Panc1 (cell line): ENCODE measurements at regions not wholly inside any gene's neighbourhood (a gene's known extent, or its start where the extent isn't known, plus 50 kb on each side); places are given as distances from the start of the nearest gene placed in this dataset.
"Not testable (repeated sequence)": the region's sequence is repeated elsewhere in the genome, so short reads cannot be mapped to it uniquely, and the experiment has no call there.

Experiments used
- ATAC-seq: fragments of 200-7000 bp; cut with Tn5 transposase; 2 replicates; pipeline ENCODE4 v1.9.1; 2020; ENCODE audit warnings: mild to moderate bottlenecking, moderate library complexity
- BruUV-seq: library from RNA; stranded (reverse); fragments of 400-500 nt; replicated peaks from 2 replicates; lab custom pipeline; 2021; lab: Mats Ljungman, UMichigan
- CTCF ChIA-PET: fragments of 300-600 bp; sonication (Branson Sonifier 250); formaldehyde crosslinking; loops from one replicate; lab custom pipeline; 2022; ENCODE audit warnings: antibody characterized with exemption; lab: Charles Lee
- POLR2A ChIA-PET: fragments of 300-600 bp; sonication (Branson Sonifier 250); formaldehyde crosslinking; loops from one replicate; lab custom pipeline; 2022; ENCODE audit warnings: antibody characterized with exemption; lab: Charles Lee
- DNase-seq: peaks from one replicate; pipeline ENCODE4 v3.0.0-alpha.2; 2010; ENCODE audit warnings: low read depth, low spot score
- H3K27ac ChIP-seq: 2 replicates; pipeline ENCODE4 v1.5.1; 2011; ENCODE audit warnings: mild to moderate bottlenecking, low read length, inconsistent platforms
- H3K27me3 ChIP-seq: fragments of 200-500 bp; sonication (Bioruptor generic); 2 replicates; pipeline ENCODE4 v1.6.0; 2014; ENCODE audit warnings: low read length, inconsistent platforms; ENCODE audit not compliant: control insufficient read depth, insufficient read depth
- H3K36me3 ChIP-seq: fragments of 200-500 bp; sonication (Bioruptor generic); 2 replicates; pipeline ENCODE4 v1.5.1; 2014; ENCODE audit warnings: inconsistent platforms, mild to moderate bottlenecking, low read length, moderate library complexity; ENCODE audit not compliant: control insufficient read depth, insufficient read depth
- H3K4me1 ChIP-seq: 2 replicates; pipeline ENCODE4 v1.5.1; 2011; ENCODE audit warnings: inconsistent platforms, mild to moderate bottlenecking, low read length, moderate library complexity; ENCODE audit not compliant: control insufficient read depth, insufficient read depth
- H3K4me3 ChIP-seq, 2 experiments: 2 replicates each; pipeline ENCODE4 v1.5.1; 2011 to 2012; ENCODE audit warnings: low read depth in 2 of 2, low read length in 2 of 2, mild to moderate bottlenecking in 2 of 2, inconsistent platforms in 1 of 2, moderate library complexity in 1 of 2
- H3K9me3 ChIP-seq: fragments of 200-500 bp; sonication (Bioruptor generic); 2 replicates; pipeline ENCODE4 v1.5.1; 2014; ENCODE audit warnings: low read depth, mild to moderate bottlenecking, inconsistent platforms, low read length, moderate library complexity; ENCODE audit not compliant: control insufficient read depth, insufficient read depth
- POLR2AphosphoS5 ChIP-seq: IDR thresholded peaks from 2 replicates; pipeline ENCODE4 v1.6.1; 2012; ENCODE audit warnings: mild to moderate bottlenecking, low read depth, low read length, moderate library complexity
- SIN3A ChIP-seq: IDR thresholded peaks from 2 replicates; pipeline ENCODE4 v1.6.1; 2012; ENCODE audit warnings: low read depth, mild to moderate bottlenecking, low read length, moderate library complexity, borderline replicate concordance; ENCODE audit not compliant: insufficient read depth
- TCF7L2 ChIP-seq: IDR thresholded peaks from 2 replicates; pipeline ENCODE4 v1.6.1; 2011; ENCODE audit warnings: mild to moderate bottlenecking, low read depth, low read length, inconsistent platforms
- in situ Hi-C: cut with HindIII; loops from 2 replicates; pipeline ENCODE4 v1.10.0; 2016; ENCODE audit warnings: low sequenced_read_pairs, low pct_unique_long_range_greater_than_20kb
- intact Hi-C: fragments of 100-400 bp; cut with micrococcal nuclease; formaldehyde crosslinking; loops from one replicate; pipeline ENCODE4 v1.10.0; 2022; ENCODE audit not compliant: unreplicated experiment
- TF ChIP-seq, protein P1 (sequence below), 2 experiments: IDR thresholded peaks; 2 replicates each; pipeline ENCODE4 v1.6.1; 2011 to 2012; ENCODE audit warnings: low read depth in 2 of 2, control low read depth in 1 of 2, low read length in 1 of 2, mild to moderate bottlenecking in 1 of 2, moderate library complexity in 1 of 2; ENCODE audit not compliant: insufficient read depth in 1 of 2
- TF ChIP-seq, protein P2 (sequence below): fragments of 450-650 bp; IDR thresholded peaks from 2 replicates; pipeline ENCODE4 v1.5.1; 2017; ENCODE audit warnings: mild to moderate bottlenecking

DNA sequence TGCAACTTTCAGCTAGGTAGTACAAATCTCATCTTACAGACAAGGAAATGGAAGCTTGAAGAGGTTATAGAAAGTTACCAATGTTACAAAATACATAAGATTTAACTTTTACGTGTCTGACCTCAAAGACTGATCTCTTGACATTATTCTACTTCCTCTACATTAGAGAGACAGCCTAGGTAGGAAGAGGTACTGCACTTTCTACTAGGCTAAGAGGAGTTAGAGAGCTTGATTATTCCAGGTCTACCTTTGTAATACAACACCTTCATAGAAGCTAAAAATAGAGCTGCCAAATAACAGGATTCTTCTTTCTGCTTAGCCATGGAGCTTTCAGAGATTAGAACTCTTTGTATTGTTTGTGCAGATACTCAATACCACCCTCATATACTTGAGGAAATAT, 147.6 kb upstream of the NPY2R start:
- POLR2A ChIA-PET: no interaction called here
- H3K36me3 ChIP-seq: no peaks in the 10 kb centered on the region
- ATAC-seq (no peak), DNase-seq (no peak)
- TF ChIP-seq SIN3A (no peak), TCF7L2 (no peak), POLR2AphosphoS5 (no peak)
- TF ChIP-seq, protein P1, sequence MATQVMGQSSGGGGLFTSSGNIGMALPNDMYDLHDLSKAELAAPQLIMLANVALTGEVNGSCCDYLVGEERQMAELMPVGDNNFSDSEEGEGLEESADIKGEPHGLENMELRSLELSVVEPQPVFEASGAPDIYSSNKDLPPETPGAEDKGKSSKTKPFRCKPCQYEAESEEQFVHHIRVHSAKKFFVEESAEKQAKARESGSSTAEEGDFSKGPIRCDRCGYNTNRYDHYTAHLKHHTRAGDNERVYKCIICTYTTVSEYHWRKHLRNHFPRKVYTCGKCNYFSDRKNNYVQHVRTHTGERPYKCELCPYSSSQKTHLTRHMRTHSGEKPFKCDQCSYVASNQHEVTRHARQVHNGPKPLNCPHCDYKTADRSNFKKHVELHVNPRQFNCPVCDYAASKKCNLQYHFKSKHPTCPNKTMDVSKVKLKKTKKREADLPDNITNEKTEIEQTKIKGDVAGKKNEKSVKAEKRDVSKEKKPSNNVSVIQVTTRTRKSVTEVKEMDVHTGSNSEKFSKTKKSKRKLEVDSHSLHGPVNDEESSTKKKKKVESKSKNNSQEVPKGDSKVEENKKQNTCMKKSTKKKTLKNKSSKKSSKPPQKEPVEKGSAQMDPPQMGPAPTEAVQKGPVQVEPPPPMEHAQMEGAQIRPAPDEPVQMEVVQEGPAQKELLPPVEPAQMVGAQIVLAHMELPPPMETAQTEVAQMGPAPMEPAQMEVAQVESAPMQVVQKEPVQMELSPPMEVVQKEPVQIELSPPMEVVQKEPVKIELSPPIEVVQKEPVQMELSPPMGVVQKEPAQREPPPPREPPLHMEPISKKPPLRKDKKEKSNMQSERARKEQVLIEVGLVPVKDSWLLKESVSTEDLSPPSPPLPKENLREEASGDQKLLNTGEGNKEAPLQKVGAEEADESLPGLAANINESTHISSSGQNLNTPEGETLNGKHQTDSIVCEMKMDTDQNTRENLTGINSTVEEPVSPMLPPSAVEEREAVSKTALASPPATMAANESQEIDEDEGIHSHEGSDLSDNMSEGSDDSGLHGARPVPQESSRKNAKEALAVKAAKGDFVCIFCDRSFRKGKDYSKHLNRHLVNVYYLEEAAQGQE (IDR thresholded peaks at IDR 0.05; ENCODE audit: insufficient read depth in 1 of 2, low read depth in 2 of 2, low read length in 1 of 2): no peak
- TF ChIP-seq, protein P2, sequence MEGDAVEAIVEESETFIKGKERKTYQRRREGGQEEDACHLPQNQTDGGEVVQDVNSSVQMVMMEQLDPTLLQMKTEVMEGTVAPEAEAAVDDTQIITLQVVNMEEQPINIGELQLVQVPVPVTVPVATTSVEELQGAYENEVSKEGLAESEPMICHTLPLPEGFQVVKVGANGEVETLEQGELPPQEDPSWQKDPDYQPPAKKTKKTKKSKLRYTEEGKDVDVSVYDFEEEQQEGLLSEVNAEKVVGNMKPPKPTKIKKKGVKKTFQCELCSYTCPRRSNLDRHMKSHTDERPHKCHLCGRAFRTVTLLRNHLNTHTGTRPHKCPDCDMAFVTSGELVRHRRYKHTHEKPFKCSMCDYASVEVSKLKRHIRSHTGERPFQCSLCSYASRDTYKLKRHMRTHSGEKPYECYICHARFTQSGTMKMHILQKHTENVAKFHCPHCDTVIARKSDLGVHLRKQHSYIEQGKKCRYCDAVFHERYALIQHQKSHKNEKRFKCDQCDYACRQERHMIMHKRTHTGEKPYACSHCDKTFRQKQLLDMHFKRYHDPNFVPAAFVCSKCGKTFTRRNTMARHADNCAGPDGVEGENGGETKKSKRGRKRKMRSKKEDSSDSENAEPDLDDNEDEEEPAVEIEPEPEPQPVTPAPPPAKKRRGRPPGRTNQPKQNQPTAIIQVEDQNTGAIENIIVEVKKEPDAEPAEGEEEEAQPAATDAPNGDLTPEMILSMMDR: no peak
- CTCF ChIA-PET: no interaction called here
- H3K27me3 ChIP-seq: no peaks in the 10 kb centered on the region
- no peaks in the 10 kb centered on the region for H3K9me3 ChIP-seq
- no peak overlapping the region for H3K27ac ChIP-seq
- BruUV-seq: no TSS peak
- H3K4me3 ChIP-seq: no peak overlapping the region
- intact Hi-C loops (no loop called here), in situ Hi-C loops (no loop called here)
- no peaks in the 10 kb centered on the region for H3K4me1 ChIP-seq

DNA sequence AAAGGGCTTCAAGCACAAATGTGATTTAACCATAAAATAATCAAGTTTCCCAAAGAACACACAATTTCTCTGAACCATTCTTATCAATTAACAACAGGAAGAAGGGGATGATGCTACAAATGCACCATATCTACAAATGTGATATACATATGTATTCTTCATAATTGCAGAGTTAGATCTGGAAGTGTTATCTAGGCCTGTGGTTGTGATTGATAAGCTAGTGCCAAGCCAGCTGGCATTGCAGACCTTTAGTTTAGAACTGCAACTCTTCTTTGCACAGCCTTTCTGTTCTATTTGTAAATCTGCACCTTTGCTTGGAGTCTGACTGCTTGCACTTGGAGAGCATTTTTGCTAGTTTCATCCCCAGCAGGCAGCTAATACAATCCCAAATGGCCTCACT, 145.5 kb upstream of the NPY2R start:
- no peaks in the 10 kb centered on the region for H3K9me3 ChIP-seq
- in situ Hi-C loops: no loop called here
- H3K4me3 ChIP-seq: no peak overlapping the region
- no peaks in the 10 kb centered on the region for H3K4me1 ChIP-seq
- DNase-seq (no peak), ATAC-seq (no peak)
- no peaks in the 10 kb centered on the region for H3K27me3 ChIP-seq
- ChIA-PET CTCF (no interaction called here), POLR2A (no interaction called here)
- no peak overlapping the region for H3K27ac ChIP-seq
- intact Hi-C loops: no loop called here
- H3K36me3 ChIP-seq: no peaks in the 10 kb centered on the region
- no TSS peak for BruUV-seq
- no peak for TF ChIP-seq SIN3A
- no peak for TF ChIP-seq POLR2AphosphoS5
- TF ChIP-seq, protein P2: no peak
- TF ChIP-seq, protein P1 (IDR thresholded peaks at IDR 0.05; ENCODE audit: insufficient read depth in 1 of 2, low read depth in 2 of 2, low read length in 1 of 2): no peak
- no peak for TF ChIP-seq TCF7L2

DNA sequence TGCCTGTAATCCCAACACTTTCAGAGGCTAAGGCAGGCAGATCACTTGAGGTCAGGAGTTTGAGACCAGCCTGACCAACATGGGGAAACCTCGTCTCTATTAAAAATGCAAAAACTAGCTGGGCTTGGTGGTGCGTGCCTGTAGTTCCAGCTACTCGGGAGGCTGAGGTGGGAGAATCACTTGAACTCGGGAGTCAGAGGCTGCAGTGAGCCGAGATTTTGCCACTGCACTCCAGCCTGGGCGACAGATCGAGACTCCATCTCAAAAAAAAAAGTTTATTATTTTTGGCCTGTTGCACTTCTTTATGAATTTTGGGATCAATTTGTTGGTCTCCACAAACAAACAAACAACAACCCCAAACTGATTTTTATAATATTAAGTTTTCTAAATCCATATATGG, 143.5 kb upstream of the NPY2R start:
- H3K9me3 ChIP-seq, BruUV-seq, H3K4me1 ChIP-seq, ATAC-seq, DNase-seq, intact Hi-C loops, H3K36me3 ChIP-seq, POLR2A ChIA-PET, H3K4me3 ChIP-seq, H3K27me3 ChIP-seq, H3K27ac ChIP-seq, in situ Hi-C loops, CTCF ChIA-PET: not testable (repeated sequence)
